Umbilical cord (tissue), 1 donor: ENCODE measurements at regions not wholly inside any gene's neighbourhood (a gene's known extent, or its start where the extent isn't known, plus 50 kb on each side); places are given as distances from the start of the nearest gene placed in this dataset.

Experiments
- DNase-seq: peaks from one replicate; pipeline ENCODE4 v3.0.0-alpha.2; 2015; ENCODE audit warnings: low spot score

GRCh38 chr13:61850794-61851193 lies 435.1 kb upstream of the PCDH20 start:
- DNase-seq: no peak

DNA sequence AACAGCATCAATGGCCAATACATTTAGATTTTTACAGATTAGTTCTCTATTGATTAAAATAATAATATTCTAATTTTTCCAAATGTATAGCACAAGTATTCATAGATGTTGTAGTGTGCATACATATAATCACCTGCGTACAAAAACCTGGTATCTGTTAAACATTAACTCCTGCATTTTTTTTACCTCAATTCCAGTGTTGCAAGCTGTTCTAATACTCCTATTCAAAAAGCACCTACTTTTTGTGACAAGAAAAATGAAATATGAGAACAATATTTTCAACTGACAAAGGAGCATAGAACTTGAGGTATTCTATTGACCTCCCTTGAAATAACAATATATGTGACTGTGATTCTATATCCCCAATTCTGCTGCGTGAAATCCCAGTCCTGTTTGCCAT lies 422.9 kb upstream of the PCDH20 start:
- no peak for DNase-seq

GRCh38 chr13:61833228-61833627 lies 417.6 kb upstream of the PCDH20 start:
- no peak for DNase-seq

DNA sequence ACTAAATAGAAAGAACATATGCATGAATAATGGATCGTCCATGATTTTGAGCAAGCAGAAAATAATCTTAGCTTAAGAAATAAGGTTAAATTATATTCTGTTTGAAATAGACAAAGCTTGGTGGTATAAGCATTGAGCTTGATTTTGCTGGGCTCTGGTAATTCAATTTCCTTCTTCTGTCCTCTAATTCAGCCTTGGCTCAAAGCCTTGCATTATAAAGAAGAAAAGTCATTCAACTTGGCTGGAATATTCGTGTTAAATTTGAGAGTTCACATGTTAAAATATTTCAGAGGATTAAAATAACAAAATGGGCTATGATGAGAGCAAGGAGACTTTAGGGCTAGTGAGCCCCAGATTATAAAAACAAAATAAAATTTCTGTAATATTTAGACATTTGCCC lies 415.4 kb upstream of the PCDH20 start:
- no peak for DNase-seq

GRCh38 chr13:61830475-61830874 lies 414.8 kb upstream of the PCDH20 start:
- DNase-seq: no peak

DNA sequence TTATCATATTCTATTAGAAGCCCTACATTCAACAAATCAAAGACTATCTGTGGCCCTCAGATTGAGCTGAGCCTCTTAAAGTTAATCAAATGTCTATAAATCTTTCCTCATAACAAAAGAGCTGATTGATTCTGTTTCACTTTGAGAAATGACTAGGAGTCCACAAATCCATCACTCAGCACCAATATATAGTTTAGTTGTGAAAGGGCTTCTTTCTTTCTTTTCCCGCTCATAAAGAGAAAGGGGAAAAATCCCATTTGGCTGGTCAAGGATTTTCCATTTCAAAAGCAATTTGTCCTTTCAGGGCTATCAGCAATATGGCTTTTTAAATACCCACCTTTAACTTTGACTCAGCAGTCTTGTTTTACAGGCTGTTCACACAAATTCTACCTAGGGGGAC lies 408.5 kb upstream of the PCDH20 start:
- DNase-seq: no peak

GRCh38 chr13:61812286-61812685 lies 396.6 kb upstream of the PCDH20 start:
- DNase-seq: no peak

DNA sequence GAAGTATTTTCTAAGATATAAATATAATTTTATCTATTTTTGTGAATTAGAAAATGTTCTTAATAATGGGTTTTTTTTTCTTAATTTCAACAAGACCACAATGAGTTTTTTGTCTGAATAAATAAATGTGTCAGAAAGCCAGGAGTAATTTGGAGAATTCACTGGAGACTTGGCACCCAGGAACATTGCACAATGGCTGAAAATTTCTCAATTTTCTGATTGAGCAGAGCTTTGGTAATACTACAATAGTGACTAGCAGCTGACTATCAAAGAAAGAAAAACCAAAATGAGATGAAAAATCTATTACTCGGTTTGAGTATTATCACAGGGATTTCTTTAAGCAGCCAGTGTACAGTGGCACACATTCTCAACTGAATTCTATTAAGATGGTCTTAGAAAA lies 394.4 kb upstream of the PCDH20 start:
- no peak for DNase-seq

DNA sequence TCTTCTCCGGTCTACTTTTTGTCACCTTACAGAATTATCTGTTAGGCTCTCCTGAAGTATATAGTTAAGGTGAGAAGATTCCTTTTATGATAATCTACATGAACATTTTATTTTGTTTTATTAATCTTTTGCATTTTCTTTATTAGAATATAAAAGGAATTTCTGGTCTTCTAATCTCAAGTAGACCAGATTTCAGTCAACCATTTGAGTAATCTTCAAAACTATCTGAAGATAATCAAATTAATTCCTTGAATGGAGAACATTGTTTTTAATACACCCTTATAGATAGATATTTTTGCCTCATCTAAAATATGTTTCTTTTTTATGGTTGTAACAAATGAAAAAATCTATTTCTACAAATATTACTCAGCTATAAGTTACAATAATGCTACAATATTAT lies 381.7 kb upstream of the PCDH20 start:
- DNase-seq: no peak

- no peak for DNase-seq
These were observed 379.9 kb upstream of the PCDH20 start for GRCh38 chr13:61795580-61795979.

DNA sequence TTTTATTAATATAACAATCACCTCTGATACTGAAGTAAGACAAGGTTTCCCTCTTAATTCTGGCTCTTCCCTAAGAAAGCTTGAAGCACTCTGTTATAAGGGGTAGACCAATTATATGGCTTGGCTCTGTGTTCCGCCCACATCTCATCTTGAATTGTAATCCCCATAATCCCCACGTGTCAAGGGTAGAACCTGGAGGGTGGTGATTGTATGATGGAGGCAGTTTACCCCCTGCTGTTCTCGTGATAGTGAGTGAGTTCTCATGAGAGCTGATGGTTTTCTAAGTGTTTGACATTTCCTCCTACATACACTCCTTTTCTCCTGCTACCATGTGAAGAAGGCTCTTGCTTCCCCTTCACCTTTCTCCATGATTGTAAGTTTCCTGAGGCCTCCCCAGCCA lies 363.8 kb upstream of the PCDH20 start:
- DNase-seq: no peak

DNA sequence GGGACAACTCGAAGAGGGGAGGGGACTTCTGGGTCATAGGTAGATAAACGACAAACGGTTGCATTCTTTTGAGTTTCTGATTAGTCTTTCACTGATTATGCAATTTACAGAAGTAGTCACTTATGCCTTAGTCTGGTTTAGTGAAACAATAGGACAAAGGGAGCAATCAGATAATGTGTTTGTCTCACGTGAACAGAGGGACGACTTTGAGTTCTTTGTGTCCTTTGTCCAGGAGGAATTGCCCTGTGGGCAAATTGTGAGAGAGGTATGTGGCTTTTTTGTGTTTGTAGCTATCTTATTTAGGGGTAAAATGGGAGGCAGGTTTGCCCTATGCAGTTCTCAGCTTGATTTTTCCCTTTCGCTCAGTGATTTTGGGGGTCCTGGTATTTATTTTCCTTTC lies 362.9 kb upstream of the PCDH20 start:
- DNase-seq: no peak

GRCh38 chr13:61777899-61778298 lies 362.2 kb upstream of the PCDH20 start:
- peak; percentile 43 for DNase-seq

GRCh38 chr13:61777271-61777670 lies 361.6 kb upstream of the PCDH20 start:
- peak; percentile 71 for DNase-seq

DNA sequence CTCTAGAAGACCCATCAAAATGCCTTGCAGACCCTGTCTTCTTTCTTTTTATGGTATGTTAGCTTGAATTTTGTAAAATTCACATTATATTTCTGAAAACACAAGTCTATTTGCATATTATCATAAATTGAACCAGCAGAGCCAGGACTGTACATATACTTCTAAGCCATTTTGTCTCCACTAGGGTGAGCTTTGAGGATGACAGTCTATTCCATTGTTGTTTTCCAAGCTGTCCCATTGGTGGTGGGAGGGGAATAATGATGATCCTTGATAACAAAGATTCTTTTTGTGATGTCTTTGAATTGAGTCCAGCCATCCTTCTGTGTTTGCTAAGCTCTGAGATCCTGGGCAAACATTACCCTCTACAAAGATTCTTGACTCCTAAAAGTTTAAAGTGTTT lies 359.3 kb upstream of the PCDH20 start:
- DNase-seq: no peak

GRCh38 chr13:61770681-61771080 lies 355.0 kb upstream of the PCDH20 start:
- no peak for DNase-seq

DNA sequence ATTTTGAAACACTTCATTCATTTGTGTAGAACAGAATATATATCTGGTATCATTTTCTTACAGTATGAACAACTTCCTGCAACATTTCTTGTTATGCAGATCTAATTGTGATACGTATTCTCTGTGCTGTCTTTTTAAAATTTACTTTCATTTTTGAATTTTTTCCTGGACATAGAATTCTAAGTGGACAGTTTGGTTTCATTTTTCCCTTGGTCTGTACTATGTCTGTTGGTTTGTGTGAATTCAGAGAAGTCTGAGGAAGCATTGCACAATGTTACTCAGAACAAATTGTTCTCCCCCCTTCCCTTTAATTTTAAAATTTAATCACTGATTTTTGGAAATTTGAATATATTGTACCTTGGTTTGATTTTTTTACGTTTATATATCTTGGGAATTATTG lies 352.5 kb upstream of the PCDH20 start:
- no peak for DNase-seq

DNA sequence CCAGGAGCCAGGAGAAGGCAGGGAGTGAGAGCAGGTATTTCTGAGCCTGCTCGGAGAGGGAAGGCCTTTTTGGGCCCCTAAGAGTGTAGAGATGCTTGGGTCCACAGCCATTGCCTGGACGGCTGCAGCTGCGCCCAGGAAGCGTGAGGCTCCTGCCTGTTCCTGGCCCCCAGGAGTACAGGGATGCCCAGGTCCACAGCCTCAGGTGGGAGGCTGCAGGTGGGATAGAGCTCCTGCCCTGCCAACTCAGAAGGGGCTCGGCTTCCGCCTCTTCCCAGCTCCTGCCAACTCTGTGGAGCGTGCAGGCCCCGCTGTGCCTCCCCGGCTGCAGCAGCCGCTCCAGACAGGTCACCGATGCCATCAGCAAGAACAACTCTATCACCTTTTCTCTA lies 351.0 kb upstream of the PCDH20 start:
- no peak for DNase-seq

- no peak for DNase-seq
These were observed 350.5 kb upstream of the PCDH20 start for GRCh38 chr13:61765940-61766666.

GRCh38 chr13:61765181-61765742 lies 349.6 kb upstream of the PCDH20 start:
- DNase-seq: no peak

DNA sequence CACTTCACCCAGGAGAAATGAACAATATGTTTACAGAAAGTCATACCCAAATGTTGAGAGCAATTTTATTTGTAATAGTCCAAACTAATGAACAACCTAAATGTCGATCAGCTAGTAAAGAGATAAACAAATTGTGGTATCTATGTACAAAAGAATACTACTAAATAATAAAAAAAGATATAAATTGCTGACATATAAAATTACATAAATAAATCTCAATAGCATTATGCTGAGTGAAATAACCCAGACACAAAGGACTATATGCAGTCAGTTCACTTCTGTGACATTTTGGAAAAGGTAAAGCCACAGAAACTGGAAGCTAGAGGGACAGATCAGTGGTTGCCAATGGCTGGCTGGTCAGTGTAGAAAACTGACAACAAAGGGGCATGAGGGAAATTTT lies 346.0 kb upstream of the PCDH20 start:
- DNase-seq: no peak

DNA sequence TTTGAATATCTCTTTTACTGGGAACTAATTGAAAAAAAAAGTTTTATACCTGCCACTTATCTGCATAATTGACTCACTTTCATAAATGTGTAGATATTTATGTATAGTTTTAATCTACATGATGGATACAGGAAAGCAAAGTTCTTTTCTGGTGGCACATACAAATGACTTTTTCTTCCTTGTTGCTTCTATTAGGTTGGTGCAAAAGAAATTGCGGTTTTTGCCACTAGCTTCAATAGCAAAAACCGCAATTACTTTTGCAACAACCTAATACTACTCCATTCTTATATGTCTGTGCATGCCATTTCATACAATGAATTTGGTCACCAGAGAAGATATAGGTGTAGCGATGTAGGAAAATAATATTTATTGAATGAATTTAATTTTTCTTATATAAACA lies 344.5 kb upstream of the PCDH20 start:
- DNase-seq: no peak

- DNase-seq: no peak
These were observed 340.4 kb upstream of the PCDH20 start for GRCh38 chr13:61756031-61756430.

GRCh38 chr13:61751039-61751438 lies 335.4 kb upstream of the PCDH20 start:
- DNase-seq: no peak
